ENCODE measurements at regions not wholly inside any gene's neighbourhood (a gene's known extent, or its start where the extent isn't known, plus 50 kb on each side); places are given as distances from the start of the nearest gene placed in this dataset.

DNA sequence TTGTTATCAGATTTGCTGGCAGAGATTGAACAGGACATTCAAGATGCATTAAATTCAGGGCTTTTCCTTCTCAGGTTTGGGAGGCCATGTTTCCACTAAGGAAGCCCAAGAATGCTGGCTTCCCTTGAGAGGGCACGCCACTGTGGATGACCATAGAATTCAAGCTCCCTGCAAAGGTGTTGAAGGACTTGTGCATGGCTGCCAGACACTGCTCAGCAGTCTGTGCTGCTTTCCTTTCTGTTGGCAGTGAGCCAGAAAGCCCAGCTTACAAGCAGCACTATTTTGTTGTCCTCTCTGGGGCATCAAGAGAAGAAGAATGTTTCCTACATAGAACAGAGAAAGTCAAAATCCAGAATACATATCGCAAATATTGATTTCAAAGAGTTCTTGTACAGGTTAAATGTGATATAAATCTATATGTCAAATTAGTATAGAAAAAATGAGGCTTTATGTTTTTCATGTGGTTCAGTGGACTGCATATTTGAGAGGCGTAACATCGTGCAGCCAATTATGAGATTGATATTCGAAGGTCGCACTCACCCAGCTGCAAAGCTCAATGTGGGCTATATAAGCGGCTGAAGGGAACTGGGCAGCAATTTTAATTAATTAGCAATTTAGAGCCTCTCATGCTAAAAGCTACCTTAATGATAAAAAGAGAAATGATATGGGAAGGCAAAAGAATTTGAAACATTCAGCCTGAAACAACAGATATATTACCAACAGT lies 103.1 kb upstream of the ISL1 start:
- H2BK5ac ChIP-seq (ENCODE audit: low read depth, low read length) = peak overlapping the region; percentile 20; the same call in 1 of the 2 replicates
- 0 out of 2 replicates have a peak overlapping the region, but pooled peaks have one; percentile 54 for H2AFZ ChIP-seq (ENCODE audit: low read length)
- no peak overlapping the region for H4K8ac ChIP-seq (ENCODE audit: extremely low read depth, insufficient read depth, low read length)
- POLR2A ChIA-PET (ENCODE audit: partially characterized antibody) = no interaction called here
- H2BK20ac ChIP-seq (ENCODE audit: low read length) = peak overlapping the region; percentile 91
- no peaks in the 10 kb centered on the region for H4K20me1 ChIP-seq (replicated peaks in 1 of 2; ENCODE audit: control insufficient read depth in 1 of 2, insufficient read depth in 2 of 2, low read length in 2 of 2)
- H3K36me3 ChIP-seq (ENCODE audit: control insufficient read depth in 2 of 4, insufficient read depth in 4 of 4, low read length in 3 of 4) = no peaks in the 10 kb centered on the region
- H3K4me2 ChIP-seq (ENCODE audit: insufficient read depth in 1 of 2, low read depth in 2 of 2, low read length in 2 of 2) = no peak overlapping the region
- H3K27me3 ChIP-seq (replicated peaks in 1 of 4; ENCODE audit: control insufficient read depth in 3 of 4, extremely low read depth in 1 of 4, insufficient read depth in 3 of 4, low read length in 3 of 4) = no peaks in the 10 kb centered on the region
- peak overlapping the region; percentile 66 for H3K18ac ChIP-seq (ENCODE audit: extremely low read depth, low read length)
- no peak for DNase-seq (ENCODE audit: low read depth in 1 of 2, low spot score in 2 of 2)
- TF ChIP-seq POLR2A (IDR thresholded peaks at IDR 0.05; ENCODE audit: control extremely low read depth in 1 of 2, low read depth in 2 of 2, low read length in 2 of 2) (no peak), RFX5 (IDR thresholded peaks at IDR 0.05; ENCODE audit: borderline replicate concordance, low read depth, low read length) (no peak), TCF12 (IDR thresholded peaks at IDR 0.05; ENCODE audit: low read depth, low read length) (no peak), KDM5A (IDR thresholded peaks at IDR 0.05; ENCODE audit: low read length) (no peak), TAF1 (IDR thresholded peaks at IDR 0.05; ENCODE audit: low read depth, low read length) (no peak), KDM4A (IDR thresholded peaks at IDR 0.05; ENCODE audit: low read depth, low read length, severe bottlenecking) (no peak), NRF1 (IDR thresholded peaks at IDR 0.05; ENCODE audit: low read depth, low read length) (no peak)
- H3K23me2 ChIP-seq (ENCODE audit: low read depth, low read length) = no peaks in the 10 kb centered on the region
- H4K5ac ChIP-seq (ENCODE audit: insufficient read length, low read depth, low read length) = no peak overlapping the region
- H3K9ac ChIP-seq (replicated peaks in 1 of 4; ENCODE audit: extremely low read depth in 1 of 4, low read depth in 3 of 4, low read length in 3 of 4) = no peak overlapping the region
- peak overlapping the region; percentile 37; the same call in 1 of the 2 replicates for H2BK15ac ChIP-seq (ENCODE audit: low read length)
- H2BK12ac ChIP-seq (ENCODE audit: low read depth, low read length) = peak overlapping the region; percentile 71
- H3K14ac ChIP-seq (ENCODE audit: insufficient read length) = no peak overlapping the region
- no peak overlapping the region for H2AK5ac ChIP-seq (ENCODE audit: low read depth, low read length)
- H3K4me3 ChIP-seq (ENCODE audit: extremely low read depth in 1 of 4, insufficient read depth in 2 of 4, low read depth in 3 of 4, low read length in 4 of 4) = no peak overlapping the region
- H4K91ac ChIP-seq (replicated peaks; ENCODE audit: insufficient read length, low read length) = no peak overlapping the region
- no peak overlapping the region for H3K23ac ChIP-seq (ENCODE audit: insufficient read length)
- no peaks in the 10 kb centered on the region for H3K79me1 ChIP-seq (ENCODE audit: low read depth, low read length)
- peak overlapping the region; percentile 3 for H2BK120ac ChIP-seq (replicated peaks; ENCODE audit: low read depth, low read length)
- no peak overlapping the region for H3K4ac ChIP-seq (replicated peaks; ENCODE audit: insufficient read length, low read depth, low read length)
- H3K27ac ChIP-seq (ENCODE audit: low read depth, low read length) = no peak overlapping the region
- FAIRE-seq = no peak
- WGBS, 2 experiments (ENCODE audit: extremely low coverage in 1 of 2, insufficient coverage in 1 of 2, insufficient read length in 1 of 2, insufficient replicate concordance in 2 of 2, low coverage in 1 of 2, low lambda C conversion rate in 2 of 2, missing lambda C conversion rate in 1 of 2) = 90% methylated on average over 7 of the region's 7 CpGs; no CpG with 5 or more reads in 1 of the 2 experiments
- H3K56ac ChIP-seq (replicated peaks; ENCODE audit: insufficient read length, low read depth, low read length) = no peak overlapping the region
- CTCF ChIA-PET (ENCODE audit: partially characterized antibody) = interaction anchor here (1.1 kb wide), 1 partner anchor 11 kb away, joined by 4 read pairs; no protein-coding TSS in a partner anchor
- no peaks in the 10 kb centered on the region for H3K9me3 ChIP-seq (ENCODE audit: insufficient read depth in 2 of 2, low read depth in 1 of 2, low read length in 1 of 2)
- H3K79me2 ChIP-seq (ENCODE audit: control insufficient read depth in 1 of 2, insufficient read depth in 2 of 2, low read length in 2 of 2) = no peaks in the 10 kb centered on the region
- peaks cover 0 to 10% (median 6%) of the 10 kb centered on the region in 4 experiments; a peak in 3 of 7 replicates for H3K4me1 ChIP-seq (replicated peaks in 1 of 4; ENCODE audit: control insufficient read depth in 3 of 4, insufficient read depth in 4 of 4, low read length in 3 of 4)

All from H1 (cell line).